NK-92 (cell line): ENCODE measurements at regions not wholly inside any gene's neighbourhood (a gene's known extent, or its start where the extent isn't known, plus 50 kb on each side); places are given as distances from the start of the nearest gene placed in this dataset.

Experiments used
- DNase-seq: peaks from one replicate; lab custom pipeline; 2025; ENCODE audit not compliant: unreplicated experiment; lab: John Stamatoyannopoulos, UW

GRCh38 chr10:128861018-128861901 is 605.8 kb upstream of the MGMT start:
- no peak for DNase-seq

GRCh38 chr10:128863411-128863810 is 603.6 kb upstream of the MGMT start:
- DNase-seq, result no peak

- no peak for DNase-seq
These were observed 603.1 kb upstream of the MGMT start for GRCh38 chr10:128863823-128864405.

GRCh38 chr10:128864554-128865295 is 602.3 kb upstream of the MGMT start:
- DNase-seq, result no peak

- DNase-seq, result no peak
These were observed 601.4 kb upstream of the MGMT start for GRCh38 chr10:128865436-128866195.

GRCh38 chr10:128866551-128866950 is 600.5 kb upstream of the MGMT start:
- DNase-seq, result no peak

- DNase-seq, result no peak
These were observed 599.8 kb upstream of the MGMT start for GRCh38 chr10:128867210-128867609.

GRCh38 chr10:128867819-128868218 is 599.2 kb upstream of the MGMT start:
- no peak for DNase-seq

- no peak for DNase-seq
These were observed 598.6 kb upstream of the MGMT start for GRCh38 chr10:128868481-128868880.

- DNase-seq, result no peak
These were observed 597.8 kb upstream of the MGMT start for GRCh38 chr10:128869101-128869749.

- no peak for DNase-seq
These were observed 596.0 kb upstream of the MGMT start for GRCh38 chr10:128870830-128871597.

GRCh38 chr10:128871671-128872231 is 595.3 kb upstream of the MGMT start:
- DNase-seq, result no peak

GRCh38 chr10:128873411-128874054 is 593.5 kb upstream of the MGMT start:
- no peak for DNase-seq

- DNase-seq, result no peak
These were observed 592.7 kb upstream of the MGMT start for GRCh38 chr10:128874331-128874730.

- no peak for DNase-seq
These were observed 591.9 kb upstream of the MGMT start for GRCh38 chr10:128875030-128875744.

- DNase-seq, result no peak
These were observed 590.9 kb upstream of the MGMT start for GRCh38 chr10:128875956-128876736.

- DNase-seq, result no peak
These were observed 589.9 kb upstream of the MGMT start for GRCh38 chr10:128877141-128877540.

- no peak for DNase-seq
These were observed 589.1 kb upstream of the MGMT start for GRCh38 chr10:128877936-128878335.
